HTR-8/SVneo (cell line): ENCODE measurements at regions not wholly inside any gene's neighbourhood (a gene's known extent, or its start where the extent isn't known, plus 50 kb on each side); places are given as distances from the start of the nearest gene placed in this dataset.

ENCODE experiments used
- DNase-seq: peaks from one replicate; pipeline ENCODE4 v3.0.0; 2011; ENCODE audit warnings: low spot score, mixed read lengths; ENCODE audit not compliant: insufficient read length
- FAIRE-seq: peaks from 2 replicates; lab custom pipeline; 2011; peaks lifted over from hg19 to GRCh38; lab: Jason Lieb, UNC

GRCh38 chr7:26457696-26458327 is 166.2 kb downstream of the SNX10 start:
- no peak for FAIRE-seq

GRCh38 chr7:26458466-26459145 is 166.9 kb downstream of the SNX10 start:
- FAIRE-seq (no peak), DNase-seq (no peak)

More at GRCh38 chr7:26457696-26458327, 166.2 kb downstream of the SNX10 start:
- DNase-seq: no peak

- FAIRE-seq: no peak
- DNase-seq: no peak
Measured at GRCh38 chr7:26459540-26460193, 168.0 kb downstream of the SNX10 start.

GRCh38 chr7:26460351-26461085 is 168.9 kb downstream of the SNX10 start:
- FAIRE-seq: no peak
- DNase-seq: no peak

- no peak for FAIRE-seq
- no peak for DNase-seq
Measured at GRCh38 chr7:26461518-26461917, 169.9 kb downstream of the SNX10 start.

GRCh38 chr7:26466007-26466406 is 174.3 kb downstream of the SNX10 start:
- no peak for FAIRE-seq
- no peak for DNase-seq

- no peak for DNase-seq
- no peak for FAIRE-seq
Measured at GRCh38 chr7:26467104-26467503, 175.4 kb downstream of the SNX10 start.

- DNase-seq (no peak), FAIRE-seq (no peak)
Measured at GRCh38 chr7:26467541-26467940, 175.9 kb downstream of the SNX10 start.

GRCh38 chr7:26468625-26469024 is 177.0 kb downstream of the SNX10 start:
- DNase-seq (no peak), FAIRE-seq (no peak)

GRCh38 chr7:26469188-26469587 is 177.5 kb downstream of the SNX10 start:
- no peak for FAIRE-seq

GRCh38 chr7:26470691-26471090 is 179.0 kb downstream of the SNX10 start:
- DNase-seq: no peak
- FAIRE-seq: no peak

More at GRCh38 chr7:26469188-26469587, 177.5 kb downstream of the SNX10 start:
- DNase-seq: no peak

GRCh38 chr7:26471306-26472075 is 179.8 kb downstream of the SNX10 start:
- FAIRE-seq (no peak), DNase-seq (no peak)

- DNase-seq (no peak), FAIRE-seq (no peak)
Measured at GRCh38 chr7:26472971-26473370, 181.3 kb downstream of the SNX10 start.

- no peak for FAIRE-seq
Measured at GRCh38 chr7:26476271-26476670, 184.6 kb downstream of the SNX10 start.

GRCh38 chr7:26477381-26477990 is 185.8 kb downstream of the SNX10 start:
- FAIRE-seq (no peak), DNase-seq (no peak)

More at GRCh38 chr7:26476271-26476670, 184.6 kb downstream of the SNX10 start:
- no peak for DNase-seq

GRCh38 chr7:26478550-26478949 is 186.9 kb downstream of the SNX10 start:
- FAIRE-seq (no peak), DNase-seq (no peak)

- DNase-seq (no peak), FAIRE-seq (no peak)
Measured at GRCh38 chr7:26479581-26479980, 187.9 kb downstream of the SNX10 start.

GRCh38 chr7:26480156-26480555 is 188.5 kb downstream of the SNX10 start:
- FAIRE-seq: no peak
- no peak for DNase-seq

GRCh38 chr7:26482927-26483326 is 191.3 kb downstream of the SNX10 start:
- no peak for DNase-seq
- FAIRE-seq: no peak

GRCh38 chr7:26483843-26484242 is 192.2 kb downstream of the SNX10 start:
- DNase-seq (no peak), FAIRE-seq (no peak)
